ENCODE measurements at regions not wholly inside any gene's neighbourhood (a gene's known extent, or its start where the extent isn't known, plus 50 kb on each side); places are given as distances from the start of the nearest gene placed in this dataset.
"Not testable (repeated sequence)": the region's sequence is repeated elsewhere in the genome, so short reads cannot be mapped to it uniquely, and the experiment has no call there.

DNA sequence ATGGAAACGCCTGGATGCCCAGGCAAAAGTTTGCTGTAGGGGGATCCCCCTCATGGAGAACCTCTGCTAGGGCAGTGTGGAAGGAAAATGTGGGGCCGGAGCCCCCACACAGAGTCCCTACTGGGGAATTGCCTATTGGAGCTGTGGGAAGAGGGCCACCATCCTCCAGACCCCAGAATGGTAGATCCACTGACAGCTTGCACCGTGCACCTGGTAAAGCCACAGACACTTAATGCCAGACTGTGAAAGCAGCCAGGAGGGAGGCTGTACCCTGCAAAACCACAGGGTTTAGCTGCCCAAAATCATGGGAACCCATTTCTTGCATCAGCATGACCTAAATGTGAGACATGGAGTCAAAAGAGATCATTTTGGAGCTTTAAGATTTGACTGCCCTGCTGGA, 302.0 kb upstream of the ST8SIA4 start:
- not testable (repeated sequence) for DNase-seq (ENCODE audit: low read depth)

DNA sequence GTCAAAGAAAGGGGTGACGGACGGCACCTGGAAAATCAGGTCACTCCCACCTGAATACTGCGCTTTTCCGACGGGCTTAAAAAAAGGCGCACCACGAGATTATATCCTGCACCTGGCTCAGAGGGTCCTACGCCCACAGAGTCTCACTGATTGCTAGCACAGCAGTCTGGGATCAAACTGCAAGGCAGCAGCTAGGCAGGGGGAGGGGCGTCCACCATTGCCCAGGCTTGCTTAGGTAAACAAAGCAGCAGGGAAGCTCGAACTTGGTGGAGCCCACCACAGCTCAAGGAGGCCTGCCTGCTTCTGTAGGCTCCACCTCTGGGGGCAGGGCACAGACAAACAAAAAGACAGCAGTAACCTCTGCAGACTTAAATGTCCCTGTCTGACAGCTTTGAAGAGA, 277.3 kb upstream of the ST8SIA4 start:
- DNase-seq (ENCODE audit: low read depth), result not testable (repeated sequence)

DNA sequence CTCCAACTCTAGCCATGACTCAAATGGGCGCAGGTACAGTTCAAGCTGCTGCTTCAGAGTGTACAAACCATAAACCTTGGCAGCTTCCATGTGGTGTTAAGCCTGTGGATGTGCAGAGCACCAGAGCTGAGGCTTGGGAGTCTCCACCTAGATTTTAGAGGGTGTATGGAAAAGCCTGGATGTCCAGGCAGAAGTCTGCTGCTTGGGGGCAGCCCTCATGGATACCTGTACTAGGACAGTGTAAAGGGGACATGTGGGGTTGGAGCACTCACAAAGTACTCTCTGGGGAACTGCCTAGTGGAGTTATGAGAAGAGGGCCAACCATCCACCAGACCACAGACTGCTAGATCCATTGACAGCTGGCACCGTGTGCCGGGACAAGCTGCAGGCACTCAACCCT, 273.5 kb upstream of the ST8SIA4 start:
- DNase-seq (ENCODE audit: low read depth), result no peak

DNA sequence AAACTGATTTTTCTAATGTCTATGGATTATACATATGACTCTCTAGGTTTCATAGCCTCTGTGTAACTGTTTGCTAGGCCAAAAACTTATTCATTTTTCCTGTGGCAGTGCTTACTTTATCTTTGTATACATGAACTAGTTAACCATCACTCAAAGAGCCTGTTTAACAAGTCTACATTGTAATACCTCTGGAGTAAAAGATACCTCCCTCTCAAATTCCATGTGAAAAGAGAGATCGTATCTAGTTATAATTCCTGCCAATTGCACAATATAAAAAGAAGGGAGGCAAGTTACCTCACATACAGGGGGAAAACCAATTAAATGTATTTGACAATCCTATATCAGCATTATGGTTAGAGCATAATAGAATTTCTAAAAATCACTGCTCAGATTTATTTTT, 271.9 kb upstream of the ST8SIA4 start:
- DNase-seq (ENCODE audit: low read depth), result no peak

DNA sequence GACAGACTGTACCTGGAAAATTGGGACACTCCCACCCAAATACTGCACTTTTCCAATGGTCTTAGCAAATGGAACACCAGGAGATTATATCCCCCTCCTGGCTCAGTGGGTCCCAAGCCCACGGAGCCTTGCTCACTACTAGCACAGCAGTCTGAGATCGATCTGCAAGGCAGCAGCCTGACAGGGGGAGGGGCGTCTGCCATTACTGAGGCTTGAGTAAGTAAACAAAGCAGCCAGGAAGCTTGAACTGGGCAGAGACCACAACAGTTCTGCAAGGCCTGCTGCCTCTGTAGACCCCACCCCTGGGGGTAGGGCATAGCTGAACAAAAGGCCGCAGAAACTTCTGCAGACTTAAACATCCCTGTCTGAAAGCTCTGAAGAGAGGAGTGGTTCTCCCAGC, 260.0 kb upstream of the ST8SIA4 start:
- DNase-seq (ENCODE audit: low read depth), result no peak

DNA sequence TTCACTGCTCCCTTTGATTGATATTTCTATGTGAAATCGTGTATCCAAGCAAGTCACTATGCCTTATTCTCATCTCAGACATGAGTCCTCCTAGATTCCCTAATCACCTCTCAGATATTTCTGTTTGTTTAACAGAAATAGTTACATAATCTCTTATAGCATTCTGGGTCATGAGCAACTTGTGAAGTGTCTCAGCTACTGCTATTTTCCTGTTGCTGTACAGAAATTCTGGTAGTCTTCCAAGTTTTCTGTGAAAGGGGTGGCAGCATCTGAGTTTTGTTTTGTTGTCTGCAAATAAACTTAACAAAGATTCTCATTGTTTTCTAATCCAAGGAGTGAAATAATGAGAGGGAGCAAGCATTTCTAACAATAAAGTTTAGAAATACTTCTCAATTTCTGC, 256.9 kb upstream of the ST8SIA4 start:
- no peak for DNase-seq (ENCODE audit: low read depth)

DNA sequence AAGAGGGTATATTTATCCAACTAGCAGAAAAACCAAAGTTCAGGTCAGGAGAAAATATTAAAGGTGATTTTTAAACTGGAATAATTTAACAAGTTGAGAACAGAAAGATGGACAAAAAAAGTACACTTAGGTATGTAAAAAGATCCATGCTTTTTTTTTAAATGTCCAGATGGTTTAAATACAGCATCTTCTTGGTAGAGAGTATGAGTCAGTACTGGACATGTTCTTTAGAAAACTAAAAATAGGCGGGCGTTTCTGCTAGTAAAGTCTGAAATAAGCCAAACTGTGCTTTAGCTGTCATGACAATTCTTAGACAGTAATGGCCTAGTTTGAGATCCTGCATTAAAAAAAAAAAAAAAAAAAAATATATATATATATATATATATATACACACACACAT, 255.9 kb upstream of the ST8SIA4 start:
- no peak for DNase-seq (ENCODE audit: low read depth)

DNA sequence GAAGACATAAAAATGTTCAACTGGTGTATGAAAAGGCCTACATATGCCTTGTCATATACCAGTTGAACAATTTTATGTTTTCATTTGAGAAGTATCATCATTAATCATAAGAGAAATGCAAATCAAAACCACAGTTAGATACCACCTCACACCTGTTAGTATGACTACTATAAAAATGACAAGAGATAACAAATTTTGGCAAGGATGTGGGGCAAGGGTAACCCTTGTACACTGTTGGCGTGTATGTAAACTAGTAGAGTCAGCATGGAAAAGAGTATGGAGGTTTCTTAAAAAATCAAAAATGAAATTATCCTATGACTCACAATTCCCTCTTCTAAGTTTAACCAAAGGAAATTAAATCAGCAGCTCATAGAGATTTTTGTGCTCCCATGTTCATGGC, 250.4 kb upstream of the ST8SIA4 start:
- no peak for DNase-seq (ENCODE audit: low read depth)

DNA sequence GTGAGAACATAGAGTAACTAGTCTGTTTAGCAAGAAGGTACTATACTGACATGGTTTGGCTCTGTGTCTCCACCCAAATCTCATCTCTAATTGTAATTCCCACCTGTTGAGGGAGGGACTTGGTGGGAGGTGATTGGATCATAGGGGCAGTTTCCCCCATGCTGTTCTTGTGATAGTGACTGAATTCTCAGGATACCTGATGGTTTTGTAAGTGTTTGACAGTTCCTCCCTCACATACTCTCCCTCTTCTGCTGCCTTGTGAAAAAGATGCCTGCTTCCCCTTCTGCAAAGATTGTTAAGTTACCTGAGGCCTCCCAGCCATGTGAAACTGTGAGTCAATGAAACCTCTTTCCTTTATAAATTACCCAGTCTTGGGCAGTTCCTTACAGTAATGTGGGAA, 240.4 kb upstream of the ST8SIA4 start:
- no peak for DNase-seq (ENCODE audit: low read depth)

DNA sequence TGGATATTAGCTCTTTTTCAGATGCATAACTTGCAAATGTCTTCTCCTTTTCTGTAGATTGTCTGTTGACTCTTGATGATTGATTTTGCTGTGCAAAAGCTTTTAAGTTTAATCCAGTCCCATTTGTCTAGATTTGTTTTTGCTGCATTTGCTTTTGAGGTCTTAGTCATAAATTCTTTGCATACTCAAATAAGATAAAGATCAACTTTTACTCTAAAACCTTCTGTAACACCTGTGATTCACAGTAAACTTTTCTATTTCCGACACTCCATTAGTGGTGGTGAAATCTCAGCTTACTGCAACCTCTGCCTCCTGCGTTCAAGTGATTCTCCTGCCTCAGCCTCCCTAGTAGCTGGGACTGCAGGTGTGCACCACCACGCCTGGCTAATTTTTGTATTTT, 239.0 kb upstream of the ST8SIA4 start:
- no peak for DNase-seq (ENCODE audit: low read depth)

DNA sequence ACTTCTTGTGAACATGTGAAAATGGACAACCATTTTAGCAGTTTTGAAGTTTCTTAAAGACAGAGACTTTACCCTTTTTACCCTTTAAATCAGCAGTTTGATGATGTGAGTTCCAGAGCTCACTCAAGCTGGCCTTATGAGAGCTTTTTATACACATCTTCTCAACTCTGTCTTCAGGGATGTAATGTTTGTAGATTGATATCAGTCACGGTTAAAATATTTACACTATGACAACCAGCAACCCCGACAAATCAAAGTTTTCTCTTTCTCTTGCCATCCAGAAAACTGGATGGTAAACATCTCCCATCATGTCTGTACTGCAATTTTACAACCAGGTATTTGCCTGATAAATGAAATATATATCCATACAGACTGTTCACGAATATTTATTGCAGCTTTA, 233.4 kb upstream of the ST8SIA4 start:
- DNase-seq (ENCODE audit: low read depth), result no peak

DNA sequence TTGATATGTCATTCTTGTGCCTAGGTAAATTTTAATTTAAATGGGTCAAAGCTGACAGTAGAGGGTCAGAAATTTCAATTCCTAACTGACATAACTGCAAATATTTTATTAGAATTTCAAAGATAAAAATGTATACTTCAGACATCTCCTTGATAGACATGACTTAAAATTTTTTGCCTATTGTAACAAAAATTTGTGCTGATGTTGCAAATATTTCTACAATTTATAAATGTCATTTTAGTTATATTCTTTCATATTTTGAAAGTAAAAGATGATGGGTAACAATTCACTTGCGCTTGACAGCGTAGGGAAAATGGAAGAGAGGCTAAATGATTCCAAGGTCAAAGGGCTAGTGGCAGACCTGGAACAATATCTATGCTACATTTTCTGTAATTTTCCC, 220.3 kb upstream of the ST8SIA4 start:
- no peak for DNase-seq (ENCODE audit: low read depth)

DNA sequence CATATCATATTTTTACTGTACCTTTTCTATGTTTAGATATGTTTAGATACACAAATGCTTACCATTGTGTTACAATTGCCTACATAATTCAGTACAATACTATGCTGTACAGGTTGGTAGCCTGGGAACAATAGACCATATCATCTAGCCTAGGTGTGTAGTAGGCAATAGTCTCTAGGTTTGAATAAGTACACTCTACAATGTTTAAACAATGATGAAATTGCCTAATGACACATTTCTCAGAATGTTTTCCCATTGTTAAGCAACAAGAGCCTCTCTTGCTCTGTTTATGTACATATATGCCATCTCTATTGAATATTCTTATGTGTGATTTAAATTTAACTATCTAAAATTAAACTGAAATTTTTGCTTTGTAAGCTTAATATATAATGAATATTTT, 209.6 kb upstream of the ST8SIA4 start:
- DNase-seq (ENCODE audit: low read depth), result no peak

DNA sequence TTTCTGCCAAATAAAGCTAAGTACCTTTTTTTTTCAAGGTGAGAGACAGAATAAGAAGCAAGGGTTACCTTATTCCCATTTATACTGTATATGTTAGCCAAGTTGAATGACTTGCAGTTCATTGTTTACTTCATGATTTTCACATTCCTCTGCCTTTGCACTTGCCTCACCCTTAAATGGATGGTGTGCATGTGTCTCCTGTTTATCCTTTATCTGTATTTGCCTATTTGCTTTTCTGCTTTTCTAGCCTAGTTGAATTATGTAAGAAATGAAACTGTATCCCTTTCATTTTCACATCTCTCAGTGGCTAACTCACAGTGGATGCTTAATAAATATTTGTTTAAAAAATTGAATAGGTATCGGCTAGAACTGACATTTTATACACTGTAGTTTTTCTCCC, 200.8 kb upstream of the ST8SIA4 start:
- no peak for DNase-seq (ENCODE audit: low read depth)

DNA sequence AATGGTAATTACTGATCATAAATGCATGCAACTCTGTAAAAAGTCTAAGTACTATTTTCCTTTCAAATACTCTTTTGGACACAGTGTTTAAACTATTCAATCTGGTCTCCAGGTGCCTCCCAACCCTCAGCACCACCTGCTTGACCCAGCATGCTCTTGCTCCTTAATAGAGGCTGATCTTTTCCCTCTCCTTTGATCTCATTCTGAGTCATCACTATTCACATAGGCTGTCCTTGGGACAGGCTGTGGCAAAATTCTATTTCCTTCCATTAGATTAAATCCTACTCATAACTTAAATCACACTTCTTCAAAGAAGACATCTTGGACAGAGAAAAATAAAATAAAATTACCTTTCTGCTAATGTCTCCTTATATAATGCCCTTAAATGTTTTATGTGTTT, 199.4 kb upstream of the ST8SIA4 start:
- no peak for DNase-seq (ENCODE audit: low read depth)

DNA sequence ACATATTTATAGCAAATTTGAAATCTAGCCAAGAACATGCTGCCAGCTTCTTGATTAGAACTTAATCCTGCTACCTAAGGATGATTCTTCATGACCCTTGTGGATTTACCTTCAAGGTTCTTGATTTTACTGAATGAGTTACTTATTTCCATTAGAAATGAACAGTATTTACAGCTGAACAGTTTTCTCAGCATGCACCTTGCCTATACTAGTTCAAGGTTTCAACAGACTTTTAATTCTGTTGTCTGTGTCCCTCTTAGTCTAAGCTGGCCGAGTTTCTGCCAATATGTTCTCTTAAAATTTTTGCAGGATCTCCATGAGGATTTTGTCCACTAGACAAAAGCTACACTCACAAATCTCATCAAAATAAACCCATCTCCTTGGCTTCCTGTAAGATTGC, 188.8 kb upstream of the ST8SIA4 start:
- DNase-seq (ENCODE audit: low read depth), result no peak

DNA sequence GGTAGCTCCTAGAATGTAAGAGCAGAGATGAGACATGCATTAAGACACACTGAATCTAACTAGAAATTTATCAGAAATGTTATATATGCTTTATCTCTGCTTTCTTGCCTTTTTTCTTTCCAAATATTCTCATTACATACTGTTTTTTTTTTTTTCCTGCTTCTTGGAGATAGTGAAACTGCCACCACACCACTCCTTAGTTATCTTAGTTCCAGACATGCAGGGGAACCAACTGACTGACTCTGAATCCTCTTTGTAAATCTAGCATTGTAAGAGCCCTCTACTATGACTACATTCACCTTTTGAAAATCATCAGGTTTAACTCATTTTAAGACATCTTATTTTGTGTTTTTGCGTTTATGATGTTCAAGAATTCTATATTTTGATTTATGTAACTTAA, 181.3 kb upstream of the ST8SIA4 start:
- DNase-seq (ENCODE audit: low read depth), result no peak

DNA sequence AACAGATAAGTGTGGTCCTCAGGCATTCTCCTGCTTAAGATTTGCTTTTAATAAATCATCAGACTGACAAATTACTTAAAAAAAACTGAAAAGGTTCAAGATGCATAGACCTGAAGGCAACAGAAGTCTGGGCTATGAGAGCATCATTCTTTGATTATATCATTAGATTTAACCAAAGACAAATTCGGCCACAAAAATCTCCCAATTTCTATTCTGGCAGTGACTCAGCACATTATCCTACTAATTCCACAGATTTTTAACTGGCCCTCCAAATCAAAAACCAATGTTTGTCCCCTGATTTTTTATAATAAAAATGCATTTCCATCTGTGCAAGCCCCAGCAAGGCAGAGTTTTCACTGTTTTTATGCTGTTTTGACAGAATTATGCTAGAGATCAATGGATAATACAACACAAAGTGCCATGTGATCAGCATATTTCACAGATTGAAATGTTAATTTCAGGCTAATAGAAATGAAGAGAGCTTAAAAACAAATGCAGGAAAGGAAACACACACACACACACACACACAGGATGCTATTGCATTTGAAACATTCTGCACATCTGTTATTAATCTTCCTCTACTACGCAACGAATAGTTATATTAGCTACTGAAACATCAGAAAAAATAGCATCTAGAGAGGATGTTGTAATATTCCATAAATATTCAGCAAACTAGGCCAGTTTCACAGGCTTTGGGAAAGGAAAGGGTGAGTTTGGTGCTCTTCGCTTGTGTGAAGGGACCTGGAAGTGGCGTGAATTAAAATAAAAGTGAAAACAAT, 177.6 kb upstream of the ST8SIA4 start:
- DNase-seq (ENCODE audit: low read depth), result no peak

DNA sequence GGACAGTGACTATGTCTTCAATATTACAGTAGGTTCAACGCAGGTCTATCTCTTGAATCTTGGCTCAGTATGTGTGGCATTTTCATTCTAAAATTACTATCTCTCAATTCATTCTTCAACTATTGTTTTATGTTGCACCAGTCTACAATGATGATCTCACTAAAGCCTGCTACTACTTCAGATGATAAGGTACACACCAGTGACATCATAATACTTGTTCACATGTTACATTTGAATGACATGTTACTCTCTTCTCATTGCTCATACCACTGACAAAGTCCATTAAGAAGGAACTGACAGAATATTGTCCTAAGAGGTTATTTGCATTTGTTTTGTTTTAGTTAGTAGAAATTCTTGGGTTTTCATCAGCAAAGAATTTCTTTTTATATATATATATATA, 165.2 kb upstream of the ST8SIA4 start:
- no peak for DNase-seq (ENCODE audit: low read depth)

DNA sequence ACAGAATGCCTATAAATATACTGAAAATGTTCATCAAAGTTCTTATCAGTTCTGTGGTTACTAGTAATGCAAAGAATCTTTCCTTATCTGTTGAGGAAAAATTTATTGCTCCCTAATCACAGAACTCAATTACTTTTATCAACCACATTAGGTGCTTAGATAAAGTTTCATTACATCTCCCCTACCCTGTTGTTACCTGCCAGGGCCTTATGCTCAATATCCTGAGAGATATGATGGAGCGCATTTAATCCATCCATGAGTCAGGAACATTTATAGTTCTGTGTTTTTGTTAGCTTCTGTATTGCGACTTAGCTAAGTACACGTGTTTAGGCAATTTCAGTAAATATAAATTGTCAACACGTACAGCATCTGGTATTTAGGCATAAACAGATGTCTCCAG, 164.3 kb upstream of the ST8SIA4 start:
- no peak for DNase-seq (ENCODE audit: low read depth)

DNA sequence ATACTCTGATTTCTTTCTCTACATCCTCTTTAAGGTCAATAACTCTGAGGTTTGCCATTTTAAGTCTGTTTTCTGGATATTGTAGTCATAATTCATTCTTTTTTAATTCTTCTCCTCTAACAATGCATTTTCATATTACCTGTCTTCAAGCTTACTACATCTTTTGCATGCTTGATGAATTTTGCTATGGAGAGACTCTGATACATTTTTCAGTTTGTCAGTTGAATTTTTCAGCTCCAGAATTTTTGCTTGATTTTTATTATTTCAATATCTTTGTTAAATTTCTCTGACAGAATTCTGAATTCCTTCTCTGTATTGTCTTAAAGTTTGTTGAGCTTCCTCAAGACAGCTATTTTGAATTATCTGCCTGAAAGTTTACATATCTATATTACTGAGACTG, 159.8 kb upstream of the ST8SIA4 start:
- no peak for DNase-seq (ENCODE audit: low read depth)

DNA sequence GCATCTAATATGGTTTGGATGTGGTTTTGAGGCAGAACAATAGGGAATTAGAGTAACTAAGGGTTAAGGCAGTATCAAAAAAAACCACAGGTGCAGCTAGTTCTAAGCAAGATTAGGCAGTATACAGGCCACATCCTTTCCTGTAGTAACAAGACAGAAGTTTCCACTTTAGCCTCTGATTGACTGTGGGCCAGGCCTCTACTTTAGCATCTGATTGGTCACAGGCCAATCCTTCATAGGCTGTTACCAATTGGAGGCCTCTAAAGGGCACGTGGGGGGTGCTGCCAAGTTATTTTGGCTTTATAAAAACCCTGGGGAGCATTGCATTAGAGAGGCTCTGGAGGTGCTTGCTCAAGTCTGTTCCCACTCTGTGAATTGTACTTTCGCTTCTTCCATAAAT, 144.1 kb upstream of the ST8SIA4 start:
- DNase-seq (ENCODE audit: low read depth), result no peak

DNA sequence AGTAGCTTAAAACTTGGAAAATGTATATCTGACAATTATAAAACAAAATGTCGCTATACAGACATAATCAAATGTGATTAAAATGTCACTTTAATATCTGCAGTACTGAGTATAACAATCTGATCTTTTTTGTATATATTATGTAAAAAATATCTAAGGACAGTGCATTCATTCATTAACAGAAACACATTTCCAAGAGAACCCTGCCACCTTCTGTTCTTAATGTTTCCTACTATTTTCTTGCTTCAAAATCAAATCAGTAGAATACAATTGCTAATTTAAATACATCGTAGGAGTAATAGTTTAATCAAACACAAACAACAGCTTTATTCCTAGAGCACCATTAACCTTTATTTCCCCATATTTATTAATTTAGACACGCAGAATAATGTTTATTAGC, 142.6 kb upstream of the ST8SIA4 start:
- no peak for DNase-seq (ENCODE audit: low read depth)

DNA sequence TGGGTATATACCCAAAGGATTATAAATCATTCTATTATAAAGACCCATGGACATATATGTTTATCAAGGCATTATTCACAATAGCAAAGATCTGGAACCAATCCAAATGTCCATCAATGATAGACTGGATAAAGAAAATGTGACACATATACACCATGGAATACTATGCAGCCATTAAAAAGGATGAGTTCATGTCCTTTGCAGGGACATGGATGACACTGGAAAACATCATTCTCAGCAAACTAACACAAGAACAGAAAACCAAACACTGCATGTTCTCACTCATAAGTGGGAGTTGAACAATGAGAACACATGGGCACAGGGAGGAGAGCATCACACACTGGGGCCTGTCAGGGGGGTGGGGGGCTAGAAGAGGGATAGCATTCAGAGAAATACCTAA, 136.9 kb upstream of the ST8SIA4 start:
- not testable (repeated sequence) for DNase-seq (ENCODE audit: low read depth)

DNA sequence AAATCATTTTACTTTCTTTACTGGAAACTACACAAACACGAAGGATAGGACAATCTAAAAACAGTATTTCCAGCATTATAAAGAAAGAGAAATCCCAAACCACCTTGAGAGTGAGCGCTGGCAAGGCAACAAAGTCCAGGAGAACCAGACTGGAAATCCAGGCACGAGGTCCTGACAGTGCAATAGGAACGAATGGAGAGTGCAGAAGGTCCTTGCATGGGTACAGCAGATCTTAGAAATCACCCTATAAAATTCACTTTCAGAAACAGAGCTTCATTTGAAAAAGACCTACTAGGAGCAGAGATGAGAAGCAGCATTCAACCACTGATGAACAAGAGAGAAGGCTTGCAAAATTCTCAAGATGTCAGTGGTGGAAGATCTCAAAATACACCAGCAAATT, 133.7 kb upstream of the ST8SIA4 start:
- no peak for DNase-seq (ENCODE audit: low read depth)
